ENCODE measurements at regions not wholly inside any gene's neighbourhood (a gene's known extent, or its start where the extent isn't known, plus 50 kb on each side); places are given as distances from the start of the nearest gene placed in this dataset.
A peak's percentile ranks its signal among the peaks of the same experiment; 100 is the strongest.

GRCh38 chr4:53810643-53811042 lies 219.4 kb upstream of the LNX1 start:
- DNase-seq (ENCODE audit: low spot score), result no peak

DNA sequence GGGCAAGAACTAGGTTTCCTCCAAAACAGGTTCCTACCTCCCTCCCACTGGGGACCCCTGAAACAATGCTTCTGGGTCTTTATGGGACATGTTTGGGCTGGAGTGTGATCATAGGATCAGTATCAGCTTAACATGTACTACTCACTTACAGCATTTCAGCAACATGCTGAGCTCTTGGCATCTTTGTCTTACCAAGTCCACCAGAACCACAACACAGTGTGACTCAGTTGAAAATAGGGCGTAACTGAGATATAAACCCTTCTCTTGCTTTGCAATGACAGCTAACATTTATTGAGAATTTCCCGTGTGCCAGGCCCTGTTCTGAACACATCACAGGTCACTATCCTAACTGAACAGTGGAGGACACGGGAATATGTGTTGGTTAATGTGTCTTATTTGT lies 218.5 kb upstream of the LNX1 start:
- no peak for DNase-seq (ENCODE audit: low spot score)

GRCh38 chr4:53805291-53805690 lies 214.0 kb upstream of the LNX1 start:
- DNase-seq (ENCODE audit: low spot score), result no peak

DNA sequence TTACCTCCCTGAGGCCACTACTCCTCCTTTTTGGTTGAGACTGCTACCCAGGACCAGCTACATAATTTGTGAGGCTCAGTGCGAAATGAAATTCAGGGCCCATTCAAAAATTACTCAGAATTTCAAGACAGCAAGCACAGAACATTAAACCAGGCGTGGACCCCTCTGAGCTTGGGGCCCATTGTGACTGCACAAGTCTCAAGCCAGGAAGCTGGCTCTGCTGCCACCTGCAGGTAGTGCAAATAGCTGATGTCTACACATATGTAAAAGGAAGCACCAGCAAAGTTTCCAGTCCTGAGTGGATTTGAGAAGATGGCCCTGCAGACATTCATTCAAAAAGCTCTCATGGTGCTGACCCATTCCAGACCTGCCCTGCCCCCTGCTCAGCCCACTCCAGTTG lies 213.4 kb upstream of the LNX1 start:
- DNase-seq (ENCODE audit: low spot score), result peak; percentile 21

GRCh38 chr4:53802500-53802899 lies 211.2 kb upstream of the LNX1 start:
- no peak for DNase-seq (ENCODE audit: low spot score)

GRCh38 chr4:53801373-53801772 lies 210.1 kb upstream of the LNX1 start:
- DNase-seq (ENCODE audit: low spot score), result no peak

GRCh38 chr4:53800741-53801140 lies 209.5 kb upstream of the LNX1 start:
- DNase-seq (ENCODE audit: low spot score), result no peak

DNA sequence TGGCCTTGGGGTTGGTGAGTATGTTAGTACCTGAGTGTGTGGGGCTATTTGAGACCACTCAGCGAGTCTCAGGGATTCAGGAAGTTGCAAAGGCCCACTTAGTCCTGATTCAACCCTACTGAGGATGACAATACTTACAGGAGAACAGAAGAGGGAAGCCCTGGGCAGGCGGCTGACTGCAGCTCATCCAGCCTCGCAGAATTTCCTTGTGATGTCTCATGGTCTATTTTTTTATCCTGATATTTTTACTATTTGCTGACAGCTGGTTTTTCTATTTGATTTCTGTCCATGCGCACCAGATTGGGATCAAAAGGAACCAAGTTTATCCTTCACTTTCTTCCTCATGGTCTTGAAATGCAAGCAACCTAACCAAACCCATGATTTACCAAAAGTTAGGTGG lies 201.8 kb upstream of the LNX1 start:
- DNase-seq (ENCODE audit: low spot score), result no peak

DNA sequence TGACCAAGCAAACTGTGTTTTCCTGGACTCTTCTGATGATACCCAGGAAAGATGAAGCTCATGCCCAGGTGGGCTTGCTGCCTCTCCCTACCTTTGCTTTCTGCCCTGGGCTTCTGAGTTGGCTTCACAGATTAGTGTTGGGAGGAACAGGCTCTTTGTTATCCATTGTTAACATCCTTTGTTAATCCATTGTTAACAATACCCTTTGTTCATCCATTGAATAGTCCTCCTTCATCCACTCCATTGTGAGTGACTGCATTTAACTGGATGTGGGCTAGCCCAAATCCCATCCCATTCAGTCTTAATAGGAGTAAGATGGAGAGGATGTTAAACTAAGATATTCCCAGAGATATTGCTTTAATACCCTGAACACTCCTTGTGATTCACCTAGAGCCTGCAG lies 199.0 kb upstream of the LNX1 start:
- peak; percentile 88 for DNase-seq (ENCODE audit: low spot score)

GRCh38 chr4:53788621-53789020 lies 197.3 kb upstream of the LNX1 start:
- no peak for DNase-seq (ENCODE audit: low spot score)

- DNase-seq (ENCODE audit: low spot score), result no peak
These were observed 196.7 kb upstream of the LNX1 start for GRCh38 chr4:53788011-53788410.

- DNase-seq (ENCODE audit: low spot score), result no peak
These were observed 195.3 kb upstream of the LNX1 start for GRCh38 chr4:53786632-53787031.

- DNase-seq (ENCODE audit: low spot score), result no peak
These were observed 194.7 kb upstream of the LNX1 start for GRCh38 chr4:53785996-53786395.

DNA sequence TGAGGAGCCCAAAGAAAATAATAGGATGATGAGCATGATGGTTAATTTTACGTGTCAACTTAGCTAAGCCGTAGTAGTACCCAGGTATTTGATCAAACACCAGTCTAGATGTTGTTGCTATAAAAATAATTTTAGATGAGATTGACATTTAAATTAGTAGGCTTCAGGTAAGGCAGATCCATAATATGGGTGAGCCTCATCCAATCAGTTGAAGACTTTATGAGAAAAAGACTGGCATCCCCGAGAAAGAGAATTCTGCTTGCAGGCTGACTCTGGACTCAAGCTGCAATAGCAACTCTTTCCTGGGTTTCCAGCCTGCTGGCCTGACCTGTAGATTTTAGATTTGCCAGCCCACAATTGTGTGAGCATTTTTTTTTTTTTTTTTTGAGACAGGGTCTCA lies 192.8 kb upstream of the LNX1 start:
- no peak for DNase-seq (ENCODE audit: low spot score)

GRCh38 chr4:53783208-53783859 lies 192.0 kb upstream of the LNX1 start:
- DNase-seq (ENCODE audit: low spot score), result no peak

DNA sequence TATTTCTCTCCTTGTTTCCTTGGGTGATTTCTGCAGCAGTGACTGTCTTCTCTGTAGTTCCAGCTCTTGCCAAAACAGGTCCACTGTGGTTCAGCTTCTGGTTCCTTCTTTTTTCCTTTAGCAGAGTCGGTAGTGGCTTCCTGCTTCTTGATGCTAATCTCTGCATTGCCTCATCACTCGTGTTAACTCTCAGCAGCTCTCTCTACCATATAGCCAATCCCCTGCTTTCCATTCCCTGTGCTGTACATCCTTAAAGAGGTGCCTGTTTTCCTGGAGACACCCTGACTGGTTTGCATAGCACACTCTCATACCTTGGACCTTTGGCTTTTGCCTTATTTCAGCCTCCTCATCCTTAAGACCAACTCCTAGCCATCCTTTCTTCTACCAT lies 191.2 kb upstream of the LNX1 start:
- no peak for DNase-seq (ENCODE audit: low spot score)

GRCh38 chr4:53781629-53782457 lies 190.6 kb upstream of the LNX1 start:
- no peak for DNase-seq (ENCODE audit: low spot score)

- DNase-seq (ENCODE audit: low spot score), result no peak
These were observed 189.6 kb upstream of the LNX1 start for GRCh38 chr4:53780736-53781400.

DNA sequence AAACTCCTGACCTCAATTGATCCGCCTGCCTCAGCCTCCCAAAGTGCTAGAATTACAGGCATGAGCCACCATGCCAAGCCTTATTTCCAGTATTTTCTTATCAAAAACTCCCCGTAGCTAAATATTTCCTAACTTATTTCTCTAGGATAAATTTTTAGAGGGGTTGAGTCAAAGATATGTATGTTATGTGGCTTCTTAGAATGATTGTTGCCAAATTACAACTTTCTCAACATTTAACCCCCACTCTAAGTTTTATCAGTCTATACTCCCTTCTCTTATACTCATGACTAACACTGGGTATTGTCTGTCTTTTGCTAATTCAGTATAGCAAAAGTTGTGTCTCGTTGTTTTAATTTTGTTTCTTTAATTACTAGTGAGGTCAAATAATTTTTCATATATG lies 187.7 kb upstream of the LNX1 start:
- no peak for DNase-seq (ENCODE audit: low spot score)

DNA sequence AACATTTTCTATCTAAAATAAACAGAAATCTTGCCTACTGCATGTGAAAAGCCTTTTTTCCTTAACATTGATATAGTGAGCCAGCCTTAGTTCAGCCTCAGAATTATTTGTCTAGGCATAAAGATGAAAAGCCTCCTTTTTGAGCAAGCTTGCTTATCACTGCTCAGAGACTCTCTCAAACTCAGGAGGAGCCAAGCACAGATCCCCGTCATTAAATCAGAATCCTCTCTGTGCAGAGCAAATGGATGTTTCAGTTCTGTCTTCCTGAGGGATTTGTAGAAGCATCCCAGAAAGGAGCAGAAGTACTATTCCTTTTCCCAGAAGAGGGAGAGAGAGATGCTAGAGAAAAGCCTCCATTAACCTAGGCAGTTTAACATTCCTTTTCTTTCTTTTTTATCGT lies 186.9 kb upstream of the LNX1 start:
- no peak for DNase-seq (ENCODE audit: low spot score)

DNA sequence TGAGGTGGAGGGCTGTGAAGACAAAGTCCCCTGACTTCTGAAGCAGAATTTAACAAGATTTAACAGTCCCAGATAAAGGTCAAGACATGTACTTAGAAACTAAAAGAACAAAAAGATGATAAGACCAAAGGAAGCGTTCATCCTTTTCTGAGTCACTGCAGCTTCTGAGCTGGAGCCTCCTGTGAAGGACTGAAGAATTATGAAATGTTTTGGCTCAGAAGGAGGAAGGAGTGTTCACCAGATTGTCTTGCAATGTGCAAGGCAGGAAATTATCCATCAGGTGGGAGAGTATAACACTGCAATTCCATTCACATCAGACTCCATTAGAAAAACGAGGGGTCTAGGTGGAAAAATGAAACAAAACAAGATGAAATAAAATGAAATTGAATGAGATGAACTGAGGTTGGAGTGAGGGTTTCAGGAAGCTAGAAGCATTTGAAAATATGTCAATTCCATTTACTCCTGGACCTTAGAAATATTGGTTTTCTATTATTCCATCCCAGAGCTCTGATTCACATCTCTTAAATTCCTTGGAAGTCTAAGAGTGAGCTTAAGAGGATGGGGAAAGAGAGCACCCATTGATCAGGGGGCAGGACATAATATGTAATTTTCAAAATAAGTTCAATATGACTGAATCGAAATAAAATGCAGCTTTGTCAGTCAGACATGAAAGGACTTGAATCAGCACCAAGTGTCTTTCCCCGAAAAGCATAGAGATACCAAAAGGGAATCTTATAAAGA lies 186.1 kb upstream of the LNX1 start:
- DNase-seq (ENCODE audit: low spot score), result no peak

GRCh38 chr4:53776141-53776540 lies 184.9 kb upstream of the LNX1 start:
- DNase-seq (ENCODE audit: low spot score), result no peak

- DNase-seq (ENCODE audit: low spot score), result no peak
These were observed 184.1 kb upstream of the LNX1 start for GRCh38 chr4:53775381-53775780.

Data from pons (tissue), 1 donor.